GM13976 (cell line): ENCODE measurements at regions not wholly inside any gene's neighbourhood (a gene's known extent, or its start where the extent isn't known, plus 50 kb on each side); places are given as distances from the start of the nearest gene placed in this dataset.

Experiments used
- DNase-seq: peaks from one replicate; pipeline ENCODE4 v3.0.0; 2012; ENCODE audit warnings: low spot score
- in situ Hi-C: fragments of 300-500 bp; cut with MboI; formaldehyde crosslinking; loops from one replicate; pipeline ENCODE4 v1.12.0; 2022; ENCODE audit warnings: low sequenced_read_pairs, mixed read lengths, inconsistent platforms; ENCODE audit not compliant: unreplicated experiment
- TF ChIP-seq, protein P1 (sequence below): IDR thresholded peaks from 2 replicates; pipeline ENCODE4 v1.5.1; 2012; ENCODE audit warnings: borderline replicate concordance, mild to moderate bottlenecking; ENCODE audit not compliant: insufficient read depth; ENCODE audit errors: extremely low read depth, missing control alignments, control extremely low read depth

DNA sequence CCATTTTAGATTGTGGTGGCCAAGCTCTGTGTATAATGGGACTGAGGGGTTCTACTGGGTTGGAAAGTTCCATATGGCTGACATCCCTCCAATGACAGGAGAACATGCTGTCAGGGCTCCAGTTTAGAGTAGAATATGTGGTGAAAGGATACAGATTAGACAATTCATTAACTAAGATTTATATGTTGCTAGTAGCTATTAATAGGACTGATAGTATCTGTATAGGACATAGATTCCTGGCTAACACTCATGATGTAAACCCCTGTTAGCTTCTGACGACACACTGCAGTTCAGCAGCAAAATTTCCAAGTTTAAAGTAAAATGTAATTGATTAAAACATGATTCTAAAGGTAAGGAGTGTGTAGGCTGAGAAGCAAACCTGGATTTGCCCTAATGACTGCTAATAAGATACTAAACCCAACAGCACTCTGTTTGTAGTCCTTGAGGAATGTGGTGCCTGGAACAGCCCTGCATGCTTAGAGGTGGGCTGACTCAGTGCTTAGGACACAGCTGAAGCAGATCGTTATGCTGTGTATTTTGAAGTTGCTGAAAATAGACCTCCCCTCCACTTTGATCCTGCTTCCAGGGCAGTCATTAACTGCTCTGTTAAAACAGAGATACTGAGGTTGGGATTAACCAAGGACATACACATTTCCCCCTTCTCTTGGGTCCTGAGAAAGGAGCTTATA lies 1129.6 kb downstream of the SORCS3 start:
- DNase-seq = no peak
- TF ChIP-seq, protein P1, sequence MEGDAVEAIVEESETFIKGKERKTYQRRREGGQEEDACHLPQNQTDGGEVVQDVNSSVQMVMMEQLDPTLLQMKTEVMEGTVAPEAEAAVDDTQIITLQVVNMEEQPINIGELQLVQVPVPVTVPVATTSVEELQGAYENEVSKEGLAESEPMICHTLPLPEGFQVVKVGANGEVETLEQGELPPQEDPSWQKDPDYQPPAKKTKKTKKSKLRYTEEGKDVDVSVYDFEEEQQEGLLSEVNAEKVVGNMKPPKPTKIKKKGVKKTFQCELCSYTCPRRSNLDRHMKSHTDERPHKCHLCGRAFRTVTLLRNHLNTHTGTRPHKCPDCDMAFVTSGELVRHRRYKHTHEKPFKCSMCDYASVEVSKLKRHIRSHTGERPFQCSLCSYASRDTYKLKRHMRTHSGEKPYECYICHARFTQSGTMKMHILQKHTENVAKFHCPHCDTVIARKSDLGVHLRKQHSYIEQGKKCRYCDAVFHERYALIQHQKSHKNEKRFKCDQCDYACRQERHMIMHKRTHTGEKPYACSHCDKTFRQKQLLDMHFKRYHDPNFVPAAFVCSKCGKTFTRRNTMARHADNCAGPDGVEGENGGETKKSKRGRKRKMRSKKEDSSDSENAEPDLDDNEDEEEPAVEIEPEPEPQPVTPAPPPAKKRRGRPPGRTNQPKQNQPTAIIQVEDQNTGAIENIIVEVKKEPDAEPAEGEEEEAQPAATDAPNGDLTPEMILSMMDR = no peak
- in situ Hi-C loops = no loop called here

DNA sequence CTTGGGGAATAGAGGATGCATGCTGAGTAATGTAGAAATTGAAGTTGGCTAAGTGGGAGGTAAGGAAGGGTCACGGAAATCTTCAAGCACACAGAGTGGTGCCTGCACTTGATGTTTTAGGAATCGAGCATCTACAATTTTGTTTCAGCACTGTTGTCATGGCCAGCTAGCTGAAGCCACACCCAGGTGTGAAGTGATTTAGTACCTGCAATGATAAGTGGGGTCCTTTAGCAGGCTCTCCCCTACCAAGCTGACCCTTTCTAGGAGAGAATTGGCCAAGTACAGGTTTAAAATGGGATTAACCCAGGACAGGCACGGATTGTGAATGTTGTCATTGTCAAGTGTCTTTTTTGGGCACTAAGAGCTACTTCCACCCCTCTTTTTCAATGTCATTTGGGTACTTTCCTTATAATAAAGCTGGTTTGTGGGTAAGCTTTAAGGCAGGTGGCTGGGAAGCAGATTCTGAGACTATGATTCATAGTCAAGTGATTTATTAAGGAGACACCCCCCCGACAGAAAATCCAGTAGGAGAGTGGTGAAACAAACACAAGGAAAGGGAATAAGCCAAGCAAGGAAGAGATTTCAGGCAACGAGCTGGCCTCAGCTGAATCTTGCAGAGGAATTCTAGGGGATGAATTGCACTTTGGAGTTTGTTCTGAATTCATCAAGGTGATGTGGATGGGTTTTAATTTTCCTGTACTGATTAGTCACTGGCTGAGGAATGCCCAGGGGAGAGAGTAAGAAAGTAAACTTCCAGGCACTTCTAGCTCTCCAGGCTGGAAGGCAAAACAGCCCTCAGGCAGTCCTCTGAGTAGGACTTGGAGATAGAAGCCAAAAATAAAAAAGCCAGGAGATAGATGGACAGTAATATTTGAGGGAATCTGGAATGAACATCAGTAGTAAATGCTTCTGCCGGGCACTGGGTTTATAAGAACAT lies 1128.4 kb downstream of the SORCS3 start:
- no peak for DNase-seq
- in situ Hi-C loops = no loop called here
- TF ChIP-seq, protein P1 = no peak

DNA sequence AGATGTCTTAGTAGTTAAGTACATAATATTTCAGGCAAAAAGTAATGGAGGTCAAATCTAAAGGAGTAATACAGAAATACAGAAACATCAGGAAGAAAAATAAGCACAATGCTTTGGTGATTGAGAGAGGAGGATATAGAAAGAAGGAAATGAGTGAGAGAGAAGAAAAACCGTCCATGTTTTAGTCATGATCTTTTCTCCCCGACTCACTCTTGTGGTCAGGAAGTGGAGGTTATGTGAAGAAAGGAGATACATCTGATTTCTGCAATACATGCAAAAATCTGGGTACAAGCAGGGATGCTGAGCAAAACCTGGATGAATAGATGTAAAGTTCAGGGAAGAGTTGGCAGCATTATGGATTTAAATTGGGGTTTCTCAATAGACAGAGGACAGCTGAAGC lies 1122.5 kb downstream of the SORCS3 start:
- TF ChIP-seq, protein P1 = no peak
- no peak for DNase-seq
- in situ Hi-C loops = no loop called here

DNA sequence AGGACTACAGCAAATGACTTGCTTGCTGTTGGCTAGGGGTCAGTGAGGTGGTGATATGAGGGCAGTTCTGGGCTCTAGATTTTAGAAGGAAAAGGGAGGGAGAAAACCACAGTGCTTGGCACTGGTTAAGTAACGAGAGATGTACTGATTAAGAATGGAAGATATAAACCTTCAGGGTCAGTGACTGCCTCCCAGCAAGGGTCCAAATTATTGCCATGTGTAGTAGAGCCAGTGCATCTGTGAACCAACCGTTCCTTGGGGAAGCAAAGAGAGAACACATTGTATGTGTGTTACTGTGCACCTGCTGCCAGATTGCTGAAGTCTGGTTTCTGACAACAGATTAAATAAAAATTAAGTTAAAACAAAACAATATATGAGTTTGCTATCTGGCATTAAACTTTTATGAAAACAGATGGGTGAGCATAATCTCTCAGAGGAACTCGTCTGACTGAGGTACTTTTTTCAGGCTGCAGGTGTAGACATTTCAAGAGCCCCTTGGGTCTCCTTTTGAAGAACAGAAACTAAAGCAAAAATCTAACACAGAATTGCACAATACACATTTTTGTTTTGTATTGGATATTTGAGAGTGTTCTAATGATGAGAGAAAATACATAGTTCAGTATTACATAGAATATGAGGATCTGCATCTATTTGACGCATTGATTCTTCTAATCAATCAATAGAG lies 1120.6 kb downstream of the SORCS3 start:
- TF ChIP-seq, protein P1 = no peak
- no peak for DNase-seq
- in situ Hi-C loops = no loop called here

DNA sequence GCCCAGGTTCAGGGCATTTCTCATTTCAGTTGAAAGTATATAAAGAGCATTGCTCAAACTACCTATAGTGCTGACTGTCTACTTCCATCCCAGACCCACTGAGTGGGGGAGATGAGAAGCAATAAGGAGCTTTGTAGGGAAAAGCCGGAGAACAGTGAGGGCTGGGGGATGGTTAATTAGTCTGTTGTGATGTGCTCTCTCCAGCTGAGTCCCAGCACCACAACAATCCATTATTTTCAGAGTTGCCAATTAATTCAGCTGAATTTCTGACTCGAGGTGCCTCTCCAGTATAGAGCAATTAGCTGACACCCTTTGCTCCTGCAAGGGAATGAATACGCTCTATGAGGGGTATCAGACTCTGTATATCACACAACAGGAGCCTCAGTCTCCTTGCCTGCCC lies 1118.6 kb downstream of the SORCS3 start:
- TF ChIP-seq, protein P1 = no peak
- in situ Hi-C loops = no loop called here
- no peak for DNase-seq

DNA sequence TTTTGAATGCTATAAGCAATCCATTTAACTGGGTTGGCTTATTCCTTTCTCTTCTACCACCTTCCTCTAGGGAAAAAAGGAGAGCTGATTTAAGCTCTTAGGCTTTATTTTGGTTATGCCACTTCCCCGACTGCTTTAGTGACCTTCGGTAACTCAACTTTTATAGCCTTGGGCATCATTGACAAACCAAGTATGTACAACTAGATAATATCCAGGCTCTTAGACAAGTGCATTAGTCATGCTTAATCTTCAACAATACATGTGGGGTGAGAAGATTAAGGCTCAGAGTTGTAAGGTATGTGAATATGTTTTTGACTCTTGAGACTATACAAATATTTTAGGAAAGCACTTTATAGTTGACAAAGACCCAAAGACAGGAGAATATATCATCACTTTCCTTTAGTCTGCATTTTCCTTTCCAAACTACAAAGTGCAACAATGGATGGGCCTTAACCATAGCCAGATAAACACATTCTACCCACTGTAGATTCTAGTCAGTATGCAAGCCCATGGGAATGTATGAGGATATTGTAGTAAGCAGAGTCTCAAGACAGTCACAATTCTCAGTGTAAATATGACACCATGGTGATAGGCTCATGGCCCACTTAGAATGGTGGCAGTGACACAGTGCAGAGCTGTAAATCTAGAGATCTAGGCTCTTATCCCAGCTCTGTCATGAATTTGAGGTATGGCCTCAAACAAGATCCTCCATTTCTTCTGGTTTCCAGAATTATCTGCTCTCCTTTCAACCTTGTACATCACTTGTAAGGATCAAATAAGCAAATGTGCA lies 1117.3 kb downstream of the SORCS3 start:
- in situ Hi-C loops = no loop called here
- TF ChIP-seq, protein P1 = no peak
- no peak for DNase-seq
